OCI-LY1 (cell line): ENCODE measurements at regions not wholly inside any gene's neighbourhood (a gene's known extent, or its start where the extent isn't known, plus 50 kb on each side); places are given as distances from the start of the nearest gene placed in this dataset.

Experiments used
- EZH2 ChIP-seq: fragments of 200-600 bp; sonication (generic), shearing (Covaris generic); IDR thresholded peaks from 2 replicates; pipeline ENCODE4 v1.8.0; 2017; ENCODE audit warnings: borderline replicate concordance, mixed run types, mild to moderate bottlenecking, antibody characterized with exemption, low read length, moderate library complexity, mixed read lengths
- TF ChIP-seq, protein P1 (sequence below): fragments of 200-600 bp; sonication (generic), shearing (Covaris generic); IDR thresholded peaks from 2 replicates; pipeline ENCODE4 v1.5.1; 2017; ENCODE audit warnings: mild to moderate bottlenecking, antibody characterized with exemption, low read length, moderate library complexity, mixed read lengths

DNA sequence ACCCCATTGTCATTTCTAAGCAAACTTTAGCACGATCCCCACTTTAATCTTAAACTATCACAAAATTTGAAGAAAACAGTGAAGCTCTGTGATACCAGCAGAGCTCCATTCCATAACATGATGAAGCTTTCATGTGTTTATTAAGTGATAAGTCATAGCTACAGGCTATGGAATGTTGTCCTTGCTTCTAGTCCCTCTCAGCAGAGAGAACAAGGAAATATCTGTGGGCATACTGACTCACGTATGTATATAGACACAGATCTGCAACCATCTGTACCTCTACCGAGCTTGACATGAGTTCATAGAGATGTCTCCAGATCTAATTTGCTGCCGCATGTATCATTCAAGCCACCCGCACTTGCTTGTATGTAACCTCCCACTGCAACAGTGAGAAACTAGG is 588.9 kb downstream of the ETS1 start:
- TF ChIP-seq, protein P1, sequence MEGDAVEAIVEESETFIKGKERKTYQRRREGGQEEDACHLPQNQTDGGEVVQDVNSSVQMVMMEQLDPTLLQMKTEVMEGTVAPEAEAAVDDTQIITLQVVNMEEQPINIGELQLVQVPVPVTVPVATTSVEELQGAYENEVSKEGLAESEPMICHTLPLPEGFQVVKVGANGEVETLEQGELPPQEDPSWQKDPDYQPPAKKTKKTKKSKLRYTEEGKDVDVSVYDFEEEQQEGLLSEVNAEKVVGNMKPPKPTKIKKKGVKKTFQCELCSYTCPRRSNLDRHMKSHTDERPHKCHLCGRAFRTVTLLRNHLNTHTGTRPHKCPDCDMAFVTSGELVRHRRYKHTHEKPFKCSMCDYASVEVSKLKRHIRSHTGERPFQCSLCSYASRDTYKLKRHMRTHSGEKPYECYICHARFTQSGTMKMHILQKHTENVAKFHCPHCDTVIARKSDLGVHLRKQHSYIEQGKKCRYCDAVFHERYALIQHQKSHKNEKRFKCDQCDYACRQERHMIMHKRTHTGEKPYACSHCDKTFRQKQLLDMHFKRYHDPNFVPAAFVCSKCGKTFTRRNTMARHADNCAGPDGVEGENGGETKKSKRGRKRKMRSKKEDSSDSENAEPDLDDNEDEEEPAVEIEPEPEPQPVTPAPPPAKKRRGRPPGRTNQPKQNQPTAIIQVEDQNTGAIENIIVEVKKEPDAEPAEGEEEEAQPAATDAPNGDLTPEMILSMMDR = no peak
- TF ChIP-seq EZH2 = no peak
